ENCODE measurements at regions not wholly inside any gene's neighbourhood (a gene's known extent, or its start where the extent isn't known, plus 50 kb on each side); places are given as distances from the start of the nearest gene placed in this dataset.
A peak's percentile ranks its signal among the peaks of the same experiment; 100 is the strongest.

GRCh38 chr7:13832346-13832745, 157.1 kb downstream of the ETV1 start:
- FAIRE-seq = peak; percentile 41
- H3K4me3 ChIP-seq = no peak overlapping the region

DNA sequence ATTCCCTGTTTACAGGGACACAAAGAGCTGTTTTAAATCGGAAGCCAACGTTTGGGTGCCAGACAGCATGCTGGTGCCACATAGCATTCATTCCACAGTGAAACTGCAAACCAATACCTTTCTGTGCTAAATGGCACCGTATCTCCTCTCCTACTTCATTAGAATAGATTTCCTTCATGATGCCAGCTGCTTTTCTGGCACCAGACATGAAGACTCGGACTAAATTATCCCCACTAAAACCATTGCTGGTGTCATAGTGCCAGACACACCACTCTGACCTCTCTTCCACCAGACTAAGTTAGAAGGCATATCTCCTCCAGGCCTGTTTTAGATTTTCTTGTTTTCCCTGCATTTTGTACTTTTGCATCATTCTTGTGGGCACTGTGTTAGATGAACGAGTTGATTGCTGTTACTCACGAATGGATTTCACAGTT, 155.1 kb downstream of the ETV1 start:
- WGBS, 2 donors = 26 to 35% methylated on average over 6 of the region's 6 CpGs

More at GRCh38 chr7:13832346-13832745, 157.1 kb downstream of the ETV1 start:
- no peak for ATAC-seq
- TF ChIP-seq, protein P1, sequence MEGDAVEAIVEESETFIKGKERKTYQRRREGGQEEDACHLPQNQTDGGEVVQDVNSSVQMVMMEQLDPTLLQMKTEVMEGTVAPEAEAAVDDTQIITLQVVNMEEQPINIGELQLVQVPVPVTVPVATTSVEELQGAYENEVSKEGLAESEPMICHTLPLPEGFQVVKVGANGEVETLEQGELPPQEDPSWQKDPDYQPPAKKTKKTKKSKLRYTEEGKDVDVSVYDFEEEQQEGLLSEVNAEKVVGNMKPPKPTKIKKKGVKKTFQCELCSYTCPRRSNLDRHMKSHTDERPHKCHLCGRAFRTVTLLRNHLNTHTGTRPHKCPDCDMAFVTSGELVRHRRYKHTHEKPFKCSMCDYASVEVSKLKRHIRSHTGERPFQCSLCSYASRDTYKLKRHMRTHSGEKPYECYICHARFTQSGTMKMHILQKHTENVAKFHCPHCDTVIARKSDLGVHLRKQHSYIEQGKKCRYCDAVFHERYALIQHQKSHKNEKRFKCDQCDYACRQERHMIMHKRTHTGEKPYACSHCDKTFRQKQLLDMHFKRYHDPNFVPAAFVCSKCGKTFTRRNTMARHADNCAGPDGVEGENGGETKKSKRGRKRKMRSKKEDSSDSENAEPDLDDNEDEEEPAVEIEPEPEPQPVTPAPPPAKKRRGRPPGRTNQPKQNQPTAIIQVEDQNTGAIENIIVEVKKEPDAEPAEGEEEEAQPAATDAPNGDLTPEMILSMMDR (IDR thresholded peaks at IDR 0.05) = no peak
- DNase-seq = no peak
- no peaks in the 10 kb centered on the region for H3K9me3 ChIP-seq
- H3K4me1 ChIP-seq = no peaks in the 10 kb centered on the region
- intact Hi-C loops (cut with DNase I) = no loop called here
- no peak overlapping the region for H3K27ac ChIP-seq
- no peaks in the 10 kb centered on the region for H3K27me3 ChIP-seq
- no peaks in the 10 kb centered on the region for H3K36me3 ChIP-seq

GRCh38 chr7:13835442-13835841, 154.0 kb downstream of the ETV1 start:
- 71 to 78% methylated on average over 2 of the region's 2 CpGs for WGBS, 2 donors
- Histone ChIP-seq H3K4me1 (no peaks in the 10 kb centered on the region), H3K4me3 (no peak overlapping the region), H3K27me3 (no peaks in the 10 kb centered on the region), H3K36me3 (no peaks in the 10 kb centered on the region), H3K9me3 (no peaks in the 10 kb centered on the region), H3K27ac (no peak overlapping the region)
- TF ChIP-seq, protein P1 (IDR thresholded peaks at IDR 0.05) = no peak
- DNase-seq = no peak
- intact Hi-C loops (cut with DNase I) = no loop called here
- FAIRE-seq = no peak
- no peak for ATAC-seq

More for the DNA sequence above, 155.1 kb downstream of the ETV1 start:
- DNase-seq (no peak), ATAC-seq (no peak), FAIRE-seq (no peak)
- TF ChIP-seq, protein P1 (IDR thresholded peaks at IDR 0.05) = no peak
- no peaks in the 10 kb centered on the region for H3K9me3 ChIP-seq
- no peaks in the 10 kb centered on the region for H3K27me3 ChIP-seq
- H3K4me3 ChIP-seq = no peak overlapping the region
- intact Hi-C loops (cut with DNase I) = no loop called here
- H3K36me3 ChIP-seq = no peaks in the 10 kb centered on the region
- H3K27ac ChIP-seq = no peak overlapping the region
- no peaks in the 10 kb centered on the region for H3K4me1 ChIP-seq

GRCh38 chr7:13839063-13839462, 150.4 kb downstream of the ETV1 start:
- WGBS, 2 donors = 16 to 17% methylated on average over 1 of the region's 1 CpG
- peak in 2 of 4 donors; percentile 72 to 84 for ATAC-seq
- intact Hi-C loops (cut with DNase I) = no loop called here
- no peak for DNase-seq
- Histone ChIP-seq H3K4me1 (no peaks in the 10 kb centered on the region), H3K4me3 (no peak overlapping the region), H3K9me3 (no peaks in the 10 kb centered on the region), H3K27ac (no peak overlapping the region), H3K27me3 (no peaks in the 10 kb centered on the region), H3K36me3 (no peaks in the 10 kb centered on the region)
- TF ChIP-seq, protein P1 (IDR thresholded peaks at IDR 0.05) = no peak
- no peak for FAIRE-seq
